ENCODE measurements at regions not wholly inside any gene's neighbourhood (a gene's known extent, or its start where the extent isn't known, plus 50 kb on each side); places are given as distances from the start of the nearest gene placed in this dataset.
"Not testable (repeated sequence)": the region's sequence is repeated elsewhere in the genome, so short reads cannot be mapped to it uniquely, and the experiment has no call there.

GRCh38 chr14:105588236-105588860, 62.0 kb downstream of the TMEM121 start:
- no peaks in the 10 kb centered on the region for H3K4me1 ChIP-seq
- no peak for DNase-seq
- H3K36me3 ChIP-seq = no peaks in the 10 kb centered on the region
- H3K27ac ChIP-seq = no peak overlapping the region
- H3K9me3 ChIP-seq = no peaks in the 10 kb centered on the region
- no peaks in the 10 kb centered on the region for H3K27me3 ChIP-seq
- WGBS, 5 donors = 90 to 97% (median 93%) methylated on average over 11 to 15 of the region's 15 CpGs
- intact Hi-C loops (cut with DNase I; ENCODE audit: low total_unique reads) = no loop called here
- no peak for TF ChIP-seq CTCF (IDR thresholded peaks at IDR 0.05)
- no peak for TF ChIP-seq POLR2A (IDR thresholded peaks at IDR 0.05)
- no peak for TF ChIP-seq POLR2AphosphoS5 (IDR thresholded peaks at IDR 0.05)
- TF ChIP-seq EP300 (IDR thresholded peaks at IDR 0.05) = no peak
- no peak overlapping the region for H3K4me3 ChIP-seq

GRCh38 chr14:105589161-105589925, 63.0 kb downstream of the TMEM121 start:
- no peaks in the 10 kb centered on the region for H3K4me1 ChIP-seq
- H3K4me3 ChIP-seq = no peak overlapping the region
- no peaks in the 10 kb centered on the region for H3K27me3 ChIP-seq
- intact Hi-C loops (cut with DNase I; ENCODE audit: low total_unique reads) = no loop called here
- 63 to 96% (median 83%) methylated on average over 2 of the region's 2 CpGs; no CpG with 5 or more reads in 1 of the 5 donors for WGBS, 5 donors
- TF ChIP-seq POLR2AphosphoS5 (IDR thresholded peaks at IDR 0.05) (no peak), EP300 (IDR thresholded peaks at IDR 0.05) (no peak), POLR2A (IDR thresholded peaks at IDR 0.05) (no peak), CTCF (IDR thresholded peaks at IDR 0.05) (no peak)
- DNase-seq = no peak
- no peaks in the 10 kb centered on the region for H3K9me3 ChIP-seq
- H3K36me3 ChIP-seq = no peaks in the 10 kb centered on the region
- no peak overlapping the region for H3K27ac ChIP-seq

GRCh38 chr14:105589926-105590185, 63.5 kb downstream of the TMEM121 start:
- intact Hi-C loops (cut with DNase I; ENCODE audit: low total_unique reads); H3K27ac ChIP-seq; H3K27me3 ChIP-seq; H3K36me3 ChIP-seq; H3K4me3 ChIP-seq; DNase-seq; H3K4me1 ChIP-seq; H3K9me3 ChIP-seq: not testable (repeated sequence)
- 69 to 81% (median 70%) methylated on average over 3 to 4 of the region's 4 CpGs; no CpG with 5 or more reads in 1 of the 5 donors for WGBS, 5 donors

- no peak overlapping the region for H3K4me3 ChIP-seq
- no peaks in the 10 kb centered on the region for H3K9me3 ChIP-seq
- DNase-seq = no peak
- 85 to 93% (median 90%) methylated on average over 4 of the region's 4 CpGs; no CpG with 5 or more reads in 1 of the 5 donors for WGBS, 5 donors
- H3K36me3 ChIP-seq = no peaks in the 10 kb centered on the region
- intact Hi-C loops (cut with DNase I; ENCODE audit: low total_unique reads) = no loop called here
- no peak for TF ChIP-seq EP300 (IDR thresholded peaks at IDR 0.05)
- TF ChIP-seq POLR2AphosphoS5 (IDR thresholded peaks at IDR 0.05) = no peak
- TF ChIP-seq CTCF (IDR thresholded peaks at IDR 0.05) = no peak
- TF ChIP-seq POLR2A (IDR thresholded peaks at IDR 0.05) = no peak
- no peak overlapping the region for H3K27ac ChIP-seq
- no peaks in the 10 kb centered on the region for H3K27me3 ChIP-seq
- no peaks in the 10 kb centered on the region for H3K4me1 ChIP-seq
Measured at GRCh38 chr14:105591052-105591451, 64.7 kb downstream of the TMEM121 start.

GRCh38 chr14:105591792-105592341, 65.5 kb downstream of the TMEM121 start:
- intact Hi-C loops (cut with DNase I; ENCODE audit: low total_unique reads); H3K4me3 ChIP-seq; H3K36me3 ChIP-seq; H3K27ac ChIP-seq; H3K9me3 ChIP-seq; H3K4me1 ChIP-seq; DNase-seq; H3K27me3 ChIP-seq: not testable (repeated sequence)
- WGBS, 5 donors = 88 to 94% (median 91%) methylated on average over 6 to 27 of the region's 27 CpGs

- H3K27me3 ChIP-seq; DNase-seq; H3K4me3 ChIP-seq; H3K9me3 ChIP-seq; intact Hi-C loops (cut with DNase I; ENCODE audit: low total_unique reads); H3K36me3 ChIP-seq; H3K27ac ChIP-seq; H3K4me1 ChIP-seq: not testable (repeated sequence)
- WGBS, 5 donors = 79 to 93% (median 82%) methylated on average over 3 to 6 of the region's 13 CpGs
Measured at GRCh38 chr14:105592646-105593045, 66.3 kb downstream of the TMEM121 start.

GRCh38 chr14:105595346-105595745, 69.0 kb downstream of the TMEM121 start:
- intact Hi-C loops (cut with DNase I; ENCODE audit: low total_unique reads); H3K27ac ChIP-seq; H3K36me3 ChIP-seq; H3K4me1 ChIP-seq; H3K9me3 ChIP-seq; DNase-seq; H3K4me3 ChIP-seq; H3K27me3 ChIP-seq: not testable (repeated sequence)
- WGBS, 5 donors = 88 to 95% (median 89%) methylated on average over 6 to 11 of the region's 21 CpGs; no CpG with 5 or more reads in 1 of the 5 donors

- intact Hi-C loops (cut with DNase I; ENCODE audit: low total_unique reads); H3K9me3 ChIP-seq; H3K27me3 ChIP-seq; DNase-seq; H3K36me3 ChIP-seq; H3K4me1 ChIP-seq; H3K4me3 ChIP-seq; H3K27ac ChIP-seq: not testable (repeated sequence)
- WGBS, 5 donors = 35 to 50% (median 47%) methylated on average over 1 to 6 of the region's 6 CpGs
Measured at GRCh38 chr14:105596374-105596773, 70.0 kb downstream of the TMEM121 start.

Data from stomach (tissue), 8 donors.